ENCODE measurements at regions not wholly inside any gene's neighbourhood (a gene's known extent, or its start where the extent isn't known, plus 50 kb on each side); places are given as distances from the start of the nearest gene placed in this dataset.

- TF ChIP-seq, protein P1, sequence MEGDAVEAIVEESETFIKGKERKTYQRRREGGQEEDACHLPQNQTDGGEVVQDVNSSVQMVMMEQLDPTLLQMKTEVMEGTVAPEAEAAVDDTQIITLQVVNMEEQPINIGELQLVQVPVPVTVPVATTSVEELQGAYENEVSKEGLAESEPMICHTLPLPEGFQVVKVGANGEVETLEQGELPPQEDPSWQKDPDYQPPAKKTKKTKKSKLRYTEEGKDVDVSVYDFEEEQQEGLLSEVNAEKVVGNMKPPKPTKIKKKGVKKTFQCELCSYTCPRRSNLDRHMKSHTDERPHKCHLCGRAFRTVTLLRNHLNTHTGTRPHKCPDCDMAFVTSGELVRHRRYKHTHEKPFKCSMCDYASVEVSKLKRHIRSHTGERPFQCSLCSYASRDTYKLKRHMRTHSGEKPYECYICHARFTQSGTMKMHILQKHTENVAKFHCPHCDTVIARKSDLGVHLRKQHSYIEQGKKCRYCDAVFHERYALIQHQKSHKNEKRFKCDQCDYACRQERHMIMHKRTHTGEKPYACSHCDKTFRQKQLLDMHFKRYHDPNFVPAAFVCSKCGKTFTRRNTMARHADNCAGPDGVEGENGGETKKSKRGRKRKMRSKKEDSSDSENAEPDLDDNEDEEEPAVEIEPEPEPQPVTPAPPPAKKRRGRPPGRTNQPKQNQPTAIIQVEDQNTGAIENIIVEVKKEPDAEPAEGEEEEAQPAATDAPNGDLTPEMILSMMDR (IDR thresholded peaks at IDR 0.05): no peak
- no peak for TF ChIP-seq POLR2A (IDR thresholded peaks at IDR 0.05)
These were observed 115.4 kb upstream of the NEGR1 start for GRCh38 chr1:72397786-72398185.

Measured in body of pancreas (tissue), 4 donors.